Hepatocyte (in vitro differentiated cells): ENCODE measurements at regions not wholly inside any gene's neighbourhood (a gene's known extent, or its start where the extent isn't known, plus 50 kb on each side); places are given as distances from the start of the nearest gene placed in this dataset.

ENCODE experiments used
- EZH2 ChIP-seq: fragments of 200-600 bp; sonication (generic); IDR thresholded peaks from 2 replicates; pipeline ENCODE4 v1.6.1; 2016; ENCODE audit warnings: antibody characterized with exemption, mild to moderate bottlenecking, borderline replicate concordance
- EZH2phosphoT487 ChIP-seq: fragments of 200-600 bp; sonication (generic); IDR thresholded peaks from one replicate; pipeline ENCODE4 v1.6.1; 2018; ENCODE audit warnings: antibody characterized with exemption, mild to moderate bottlenecking, low read depth, moderate library complexity; ENCODE audit not compliant: unreplicated experiment, severe bottlenecking
- TF ChIP-seq, protein P1 (sequence below): fragments of 200-600 bp; sonication (generic); IDR thresholded peaks from 2 replicates; pipeline ENCODE4 v1.5.1; 2016; ENCODE audit warnings: antibody characterized with exemption, mild to moderate bottlenecking; ENCODE audit not compliant: poor library complexity

DNA sequence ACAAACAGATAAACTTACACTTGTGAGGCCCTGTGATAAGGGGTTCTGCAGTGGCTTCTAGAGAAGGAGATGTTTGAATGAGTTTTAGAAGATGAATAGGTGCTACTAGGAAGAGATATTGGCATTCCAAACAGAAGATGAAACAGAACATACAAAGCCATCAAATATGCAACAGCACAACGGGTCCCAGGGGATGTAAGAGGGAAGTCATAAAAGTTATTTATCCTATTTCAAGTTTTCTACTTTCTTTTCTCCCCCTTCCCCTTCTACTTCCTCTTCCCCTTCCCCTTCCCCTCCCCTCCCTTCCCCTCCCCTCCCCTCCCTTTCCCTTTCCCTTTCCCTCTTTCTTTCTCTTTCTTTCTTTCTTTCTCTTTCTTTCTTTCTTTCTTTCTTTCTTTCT is 94.9 kb upstream of the CADM1 start:
- TF ChIP-seq, protein P1, sequence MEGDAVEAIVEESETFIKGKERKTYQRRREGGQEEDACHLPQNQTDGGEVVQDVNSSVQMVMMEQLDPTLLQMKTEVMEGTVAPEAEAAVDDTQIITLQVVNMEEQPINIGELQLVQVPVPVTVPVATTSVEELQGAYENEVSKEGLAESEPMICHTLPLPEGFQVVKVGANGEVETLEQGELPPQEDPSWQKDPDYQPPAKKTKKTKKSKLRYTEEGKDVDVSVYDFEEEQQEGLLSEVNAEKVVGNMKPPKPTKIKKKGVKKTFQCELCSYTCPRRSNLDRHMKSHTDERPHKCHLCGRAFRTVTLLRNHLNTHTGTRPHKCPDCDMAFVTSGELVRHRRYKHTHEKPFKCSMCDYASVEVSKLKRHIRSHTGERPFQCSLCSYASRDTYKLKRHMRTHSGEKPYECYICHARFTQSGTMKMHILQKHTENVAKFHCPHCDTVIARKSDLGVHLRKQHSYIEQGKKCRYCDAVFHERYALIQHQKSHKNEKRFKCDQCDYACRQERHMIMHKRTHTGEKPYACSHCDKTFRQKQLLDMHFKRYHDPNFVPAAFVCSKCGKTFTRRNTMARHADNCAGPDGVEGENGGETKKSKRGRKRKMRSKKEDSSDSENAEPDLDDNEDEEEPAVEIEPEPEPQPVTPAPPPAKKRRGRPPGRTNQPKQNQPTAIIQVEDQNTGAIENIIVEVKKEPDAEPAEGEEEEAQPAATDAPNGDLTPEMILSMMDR: no peak
- no peak for TF ChIP-seq EZH2phosphoT487
- TF ChIP-seq EZH2: no peak
